Activated T-cell treated with anti-CD3 and anti-CD28 coated beads for 1 hour (primary cell): ENCODE measurements at regions not wholly inside any gene's neighbourhood (a gene's known extent, or its start where the extent isn't known, plus 50 kb on each side); places are given as distances from the start of the nearest gene placed in this dataset.

Experiments used
- DNase-seq: peaks from one replicate; pipeline ENCODE4 v3.0.0-alpha.2; 2020; ENCODE audit warnings: low read depth

DNA sequence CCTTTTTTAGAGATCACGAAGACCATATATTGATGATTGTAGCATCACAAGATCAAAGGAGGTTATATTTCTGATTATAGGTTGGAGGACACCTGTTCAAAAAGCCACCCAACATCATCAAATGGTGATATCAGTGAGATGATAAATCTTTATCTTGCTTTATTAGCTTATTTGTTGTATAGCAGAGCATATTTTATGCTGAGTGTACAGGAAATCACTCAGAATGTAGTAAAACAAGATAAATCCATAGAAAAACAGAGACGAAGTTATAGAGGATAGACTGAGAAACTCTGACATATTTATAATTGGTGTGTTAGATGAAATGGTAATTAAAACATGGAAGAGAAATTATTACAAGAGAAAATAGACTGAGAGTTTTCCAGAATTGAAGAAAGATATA, 69.8 kb upstream of the DMAC1 start:
- no peak for DNase-seq

DNA sequence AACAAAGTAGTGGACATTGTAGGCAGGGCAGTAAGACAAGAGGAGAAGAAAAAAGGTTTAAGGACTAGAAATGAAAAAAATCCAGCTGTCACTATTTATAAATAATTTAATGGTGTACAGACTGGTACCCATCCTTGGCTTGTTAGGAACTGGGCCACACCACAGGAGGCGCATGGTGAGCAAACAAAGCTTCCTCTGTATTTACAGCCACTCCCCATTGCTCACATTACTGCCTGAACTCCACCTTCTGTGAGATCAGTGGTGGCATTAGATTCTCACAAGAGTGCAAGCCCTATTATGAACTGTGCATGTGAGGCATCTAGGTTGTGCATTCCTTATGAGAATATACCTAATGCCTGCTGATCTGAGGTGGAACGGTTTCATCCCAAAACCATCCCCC, 62.6 kb upstream of the DMAC1 start:
- no peak for DNase-seq

DNA sequence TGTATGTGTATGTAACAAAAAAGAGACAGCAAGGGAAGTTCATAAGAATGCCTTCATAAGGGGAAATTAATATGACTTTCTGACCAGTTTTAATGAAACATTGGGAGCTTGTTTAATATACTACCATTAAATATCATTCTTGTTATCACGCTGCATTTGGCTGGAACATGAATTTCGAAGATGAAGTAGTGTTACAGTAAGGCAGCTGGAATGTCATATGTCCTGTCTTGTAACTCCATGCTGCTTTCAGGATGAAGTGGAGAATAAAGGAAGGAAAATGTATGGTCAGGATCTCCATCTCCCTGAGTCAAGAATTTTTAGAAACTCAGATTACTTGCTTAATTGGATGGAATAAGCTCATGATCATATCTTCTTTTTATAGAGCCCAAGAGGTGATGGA, 61.5 kb upstream of the DMAC1 start:
- DNase-seq, result no peak

DNA sequence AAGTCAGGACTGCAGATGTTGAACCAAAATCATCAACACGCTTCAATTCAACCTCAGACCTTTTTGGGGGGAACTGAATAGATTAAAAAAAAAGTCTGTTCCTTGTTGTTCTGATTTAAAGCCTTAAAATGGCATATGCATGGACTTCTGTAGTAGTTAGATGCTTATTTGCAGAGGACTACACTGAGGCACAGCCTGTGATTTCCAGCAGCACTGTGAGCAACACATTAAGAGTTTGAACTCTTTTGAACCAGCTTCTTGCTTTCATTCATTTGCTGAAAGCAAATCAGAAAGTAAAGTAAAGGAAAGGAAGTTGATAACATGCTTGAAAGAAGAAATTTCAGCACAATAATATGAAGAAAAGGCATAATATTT, 60.7 kb upstream of the DMAC1 start:
- no peak for DNase-seq

DNA sequence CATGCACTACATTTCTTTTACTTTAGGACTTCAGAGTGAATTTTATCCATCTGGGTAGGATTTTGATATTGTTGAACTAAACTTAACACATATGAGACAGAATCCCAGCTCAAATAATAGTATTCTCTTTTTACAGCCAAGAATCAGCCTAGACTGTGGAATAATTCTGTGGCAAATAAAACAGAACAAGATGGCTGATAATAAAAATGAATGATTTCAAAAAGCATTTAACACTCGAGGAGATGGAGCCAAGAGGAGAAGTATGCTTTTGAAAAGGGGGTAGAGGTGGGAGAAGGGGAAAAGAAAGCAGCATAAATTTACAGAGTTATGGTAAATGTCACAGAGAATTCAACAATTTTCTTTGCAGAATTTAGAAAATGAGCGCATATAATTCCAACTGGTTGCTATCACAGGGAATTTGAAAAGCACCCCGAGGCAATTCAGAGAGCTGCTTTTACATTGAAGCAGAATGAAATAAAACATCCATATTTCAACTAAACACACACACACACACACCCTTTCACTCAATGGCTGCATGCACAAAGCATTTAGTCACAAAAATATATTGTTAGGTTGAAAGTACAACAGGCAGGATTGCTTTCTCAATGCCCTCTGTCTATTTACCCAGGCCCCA, 60.2 kb upstream of the DMAC1 start:
- no peak for DNase-seq

DNA sequence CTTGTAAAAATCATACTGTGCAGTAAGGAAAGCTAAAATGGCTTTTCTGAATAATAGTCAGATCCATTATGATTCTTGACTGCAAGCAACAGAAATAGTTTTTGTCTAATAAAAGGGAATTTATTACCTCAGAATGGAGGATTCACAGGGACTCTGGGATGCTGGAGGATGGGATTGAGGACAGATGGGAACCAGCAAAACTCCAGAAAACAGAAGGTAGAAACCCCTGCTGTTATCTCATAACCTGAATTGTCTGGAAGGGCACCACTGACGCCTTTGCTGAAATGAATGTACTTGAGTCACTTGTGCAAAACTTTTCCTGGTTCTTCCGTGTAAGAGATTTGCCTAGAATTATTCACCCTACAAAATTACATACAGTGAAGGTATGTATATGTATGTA, 58.6 kb upstream of the DMAC1 start:
- no peak for DNase-seq

DNA sequence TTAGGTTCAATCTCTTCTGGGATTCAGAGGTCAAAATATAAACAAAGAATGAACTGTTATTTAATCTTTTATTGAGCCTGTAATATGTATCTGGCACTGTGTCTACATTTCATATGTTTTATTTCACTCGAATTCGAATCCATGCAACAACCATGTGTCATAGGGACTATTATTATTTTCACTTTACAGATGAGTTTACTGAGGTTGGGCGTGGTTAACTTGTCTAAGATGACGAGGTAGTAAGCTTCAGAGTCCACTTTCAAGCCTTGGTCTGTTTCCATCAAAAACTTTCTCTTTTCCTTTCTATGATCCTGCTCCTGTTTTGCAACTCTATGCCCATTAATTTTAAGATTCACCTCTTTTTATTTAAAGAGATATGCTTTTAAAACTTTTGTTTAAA, 55.2 kb upstream of the DMAC1 start:
- DNase-seq, result no peak
